Neural cell (in vitro differentiated cells): ENCODE measurements at regions not wholly inside any gene's neighbourhood (a gene's known extent, or its start where the extent isn't known, plus 50 kb on each side); places are given as distances from the start of the nearest gene placed in this dataset.

ENCODE experiments used
- H2AFZ ChIP-seq: fragments of 200-600, 300-800 bp; sonication (generic), shearing (Covaris generic); 2 replicates; pipeline ENCODE4 v1.6.0; 2014; ENCODE audit warnings: low read depth, mild to moderate bottlenecking, antibody characterized with exemption, low read length, moderate library complexity
- H3F3A ChIP-seq: fragments of 200-600 bp; shearing (Covaris generic); 2 replicates; pipeline ENCODE4 v1.6.1; 2016; ENCODE audit warnings: mild to moderate bottlenecking, moderate library complexity, mixed read lengths, antibody characterized with exemption, low read length; ENCODE audit not compliant: insufficient read depth, poor library complexity, severe bottlenecking
- H3K27ac ChIP-seq: fragments of 200-600, 300-800 bp; sonication (generic), shearing (Covaris generic); 2 replicates; pipeline ENCODE4 v1.5.1; 2014; ENCODE audit warnings: mild to moderate bottlenecking, low read length, moderate library complexity
- H3K27me3 ChIP-seq: fragments of 300-800, 200-600 bp; sonication (generic), shearing (Covaris generic); 2 replicates; pipeline ENCODE4 v1.6.0; 2014; ENCODE audit warnings: mild to moderate bottlenecking, low read depth, low read length, moderate library complexity; ENCODE audit not compliant: insufficient read depth
- H3K36me3 ChIP-seq: fragments of 300-800, 200-600 bp; sonication (generic), shearing (Covaris generic); 2 replicates; pipeline ENCODE4 v1.5.1; 2014; ENCODE audit warnings: mild to moderate bottlenecking, antibody characterized with exemption, low read length, moderate library complexity; ENCODE audit not compliant: insufficient read depth
- H3K4me2 ChIP-seq: fragments of 300-800, 200-600 bp; sonication (generic), shearing (Covaris generic); 2 replicates; pipeline ENCODE4 v1.6.0; 2014; ENCODE audit warnings: mild to moderate bottlenecking, low read length
- H3K4me3 ChIP-seq: fragments of 300-800, 200-600 bp; sonication (generic), shearing (Covaris generic); 2 replicates; pipeline ENCODE4 v1.5.1; 2014; ENCODE audit warnings: mild to moderate bottlenecking, low read length, moderate library complexity
- H3K79me2 ChIP-seq: fragments of 200-600 bp; shearing (Covaris generic); replicated peaks from 2 replicates; pipeline ENCODE4 v1.6.0; 2014; ENCODE audit warnings: mild to moderate bottlenecking, low read length, moderate library complexity; ENCODE audit not compliant: insufficient read depth
- H3K9ac ChIP-seq: fragments of 300-800, 200-600 bp; sonication (generic), shearing (Covaris generic); 2 replicates; pipeline ENCODE4 v1.6.1; 2016; ENCODE audit warnings: mild to moderate bottlenecking, low read length, mixed read lengths
- H3K9me2 ChIP-seq: fragments of 200-600 bp; shearing (Covaris generic); 2 replicates; pipeline ENCODE4 v1.6.1; 2016; ENCODE audit warnings: mild to moderate bottlenecking, low read length, mixed read lengths; ENCODE audit not compliant: insufficient read depth
- H3K9me3 ChIP-seq: fragments of 200-600, 300-800 bp; sonication (generic), shearing (Covaris generic); 2 replicates; pipeline ENCODE4 v1.6.1; 2016; ENCODE audit warnings: mild to moderate bottlenecking, mixed run types, low read length, moderate library complexity, mixed read lengths
- H4K20me1 ChIP-seq: fragments of 200-600 bp; shearing (Covaris generic); 2 replicates; pipeline ENCODE4 v1.6.1; 2016; ENCODE audit warnings: mild to moderate bottlenecking, mixed run types; ENCODE audit not compliant: insufficient read depth
- CTCF ChIP-seq: fragments of 450-650 bp; IDR thresholded peaks from 2 replicates; pipeline ENCODE4 v1.5.1; 2014; ENCODE audit warnings: antibody characterized with exemption, mild to moderate bottlenecking, moderate library complexity; ENCODE audit not compliant: poor library complexity, severe bottlenecking
- EP300 ChIP-seq: fragments of 450-650 bp; conservative IDR thresholded peaks from 2 replicates; pipeline ENCODE4 v1.6.1; 2014; ENCODE audit warnings: antibody characterized with exemption, mild to moderate bottlenecking, moderate library complexity; ENCODE audit not compliant: poor library complexity, severe bottlenecking
- EZH2 ChIP-seq: fragments of 200-600, 300-800 bp; shearing (Covaris generic), sonication (generic); IDR thresholded peaks from 2 replicates; pipeline ENCODE4 v1.6.1; 2014; ENCODE audit warnings: antibody characterized with exemption, low read length, borderline replicate concordance, mild to moderate bottlenecking; ENCODE audit not compliant: insufficient read depth, poor library complexity, severe bottlenecking
- MXI1 ChIP-seq: fragments of 450-650 bp; conservative IDR thresholded peaks from 2 replicates; pipeline ENCODE4 v1.6.1; 2014; ENCODE audit warnings: antibody characterized with exemption, mild to moderate bottlenecking; ENCODE audit not compliant: poor library complexity, severe bottlenecking
- POLR2AphosphoS5 ChIP-seq: IDR thresholded peaks from 2 replicates; pipeline ENCODE4 v1.6.1; 2012
- RAD21 ChIP-seq: fragments of 450-650 bp; conservative IDR thresholded peaks from 2 replicates; pipeline ENCODE4 v1.6.1; 2014; ENCODE audit warnings: antibody characterized with exemption, mild to moderate bottlenecking, moderate library complexity
- SMC3 ChIP-seq: fragments of 450-650 bp; conservative IDR thresholded peaks from 2 replicates; pipeline ENCODE4 v1.6.1; 2014; ENCODE audit warnings: antibody characterized with exemption, mild to moderate bottlenecking, moderate library complexity; ENCODE audit not compliant: poor library complexity
- TAF1 ChIP-seq: IDR thresholded peaks from 2 replicates; pipeline ENCODE4 v1.6.1; 2012; ENCODE audit warnings: low read depth
- TF ChIP-seq, protein P1 (sequence below): IDR thresholded peaks from 2 replicates; pipeline ENCODE4 v1.6.1; 2012; ENCODE audit warnings: borderline replicate concordance

- Histone ChIP-seq H3K4me2 (no peak overlapping the region), H3K27ac (no peak overlapping the region), H3F3A (no peaks in the 10 kb centered on the region), H3K9me3 (no peaks in the 10 kb centered on the region), H2AFZ (no peak overlapping the region), H3K9me2 (no peaks in the 10 kb centered on the region), H3K4me3 (no peak overlapping the region), H4K20me1 (no peaks in the 10 kb centered on the region), H3K36me3 (no peaks in the 10 kb centered on the region), H3K9ac (no peak overlapping the region), H3K79me2 (no peaks in the 10 kb centered on the region), H3K27me3 (no peaks in the 10 kb centered on the region)
- TF ChIP-seq MXI1 = no peak
- no peak for TF ChIP-seq RAD21
- TF ChIP-seq SMC3 = no peak
- no peak for TF ChIP-seq EP300
- TF ChIP-seq CTCF = no peak
- TF ChIP-seq EZH2 = no peak
These were observed 258.6 kb upstream of the CTNND2 start for GRCh38 chr5:12162863-12163262.

GRCh38 chr5:12147513-12147912 lies 243.3 kb upstream of the CTNND2 start:
- H3K27ac ChIP-seq = no peak overlapping the region
- no peaks in the 10 kb centered on the region for H3F3A ChIP-seq
- no peak overlapping the region for H3K4me3 ChIP-seq
- no peaks in the 10 kb centered on the region for H3K9me3 ChIP-seq
- no peak for TF ChIP-seq RAD21
- TF ChIP-seq EZH2 = no peak
- TF ChIP-seq POLR2AphosphoS5 = no peak
- TF ChIP-seq MXI1 = no peak
- H3K36me3 ChIP-seq = no peaks in the 10 kb centered on the region
- H3K9ac ChIP-seq = no peak overlapping the region
- H3K27me3 ChIP-seq = no peaks in the 10 kb centered on the region
- H4K20me1 ChIP-seq = no peaks in the 10 kb centered on the region
- no peak overlapping the region for H2AFZ ChIP-seq
- no peaks in the 10 kb centered on the region for H3K79me2 ChIP-seq
- no peak overlapping the region for H3K4me2 ChIP-seq
- no peaks in the 10 kb centered on the region for H3K9me2 ChIP-seq

GRCh38 chr5:12141496-12141895 lies 237.2 kb upstream of the CTNND2 start:
- Histone ChIP-seq H4K20me1 (no peaks in the 10 kb centered on the region), H3F3A (no peaks in the 10 kb centered on the region), H3K79me2 (no peaks in the 10 kb centered on the region), H2AFZ (no peak overlapping the region), H3K9me3 (no peaks in the 10 kb centered on the region), H3K4me3 (no peak overlapping the region), H3K9ac (no peak overlapping the region), H3K9me2 (no peaks in the 10 kb centered on the region), H3K27ac (no peak overlapping the region), H3K36me3 (no peaks in the 10 kb centered on the region), H3K27me3 (no peaks in the 10 kb centered on the region), H3K4me2 (no peak overlapping the region)
- TF ChIP-seq SMC3 = no peak

- Histone ChIP-seq H3K27ac (no peak overlapping the region), H3K36me3 (no peaks in the 10 kb centered on the region), H4K20me1 (no peaks in the 10 kb centered on the region), H3K9ac (no peak overlapping the region), H3K4me2 (no peak overlapping the region), H3K9me2 (no peaks in the 10 kb centered on the region), H3K27me3 (no peaks in the 10 kb centered on the region), H3F3A (no peaks in the 10 kb centered on the region), H3K79me2 (no peaks in the 10 kb centered on the region), H2AFZ (no peak overlapping the region), H3K9me3 (peaks cover 6% of the 10 kb centered on the region), H3K4me3 (no peak overlapping the region)
- no peak for TF ChIP-seq EP300
- no peak for TF ChIP-seq MXI1
- no peak for TF ChIP-seq CTCF
- TF ChIP-seq RAD21 = no peak
- TF ChIP-seq, protein P1, sequence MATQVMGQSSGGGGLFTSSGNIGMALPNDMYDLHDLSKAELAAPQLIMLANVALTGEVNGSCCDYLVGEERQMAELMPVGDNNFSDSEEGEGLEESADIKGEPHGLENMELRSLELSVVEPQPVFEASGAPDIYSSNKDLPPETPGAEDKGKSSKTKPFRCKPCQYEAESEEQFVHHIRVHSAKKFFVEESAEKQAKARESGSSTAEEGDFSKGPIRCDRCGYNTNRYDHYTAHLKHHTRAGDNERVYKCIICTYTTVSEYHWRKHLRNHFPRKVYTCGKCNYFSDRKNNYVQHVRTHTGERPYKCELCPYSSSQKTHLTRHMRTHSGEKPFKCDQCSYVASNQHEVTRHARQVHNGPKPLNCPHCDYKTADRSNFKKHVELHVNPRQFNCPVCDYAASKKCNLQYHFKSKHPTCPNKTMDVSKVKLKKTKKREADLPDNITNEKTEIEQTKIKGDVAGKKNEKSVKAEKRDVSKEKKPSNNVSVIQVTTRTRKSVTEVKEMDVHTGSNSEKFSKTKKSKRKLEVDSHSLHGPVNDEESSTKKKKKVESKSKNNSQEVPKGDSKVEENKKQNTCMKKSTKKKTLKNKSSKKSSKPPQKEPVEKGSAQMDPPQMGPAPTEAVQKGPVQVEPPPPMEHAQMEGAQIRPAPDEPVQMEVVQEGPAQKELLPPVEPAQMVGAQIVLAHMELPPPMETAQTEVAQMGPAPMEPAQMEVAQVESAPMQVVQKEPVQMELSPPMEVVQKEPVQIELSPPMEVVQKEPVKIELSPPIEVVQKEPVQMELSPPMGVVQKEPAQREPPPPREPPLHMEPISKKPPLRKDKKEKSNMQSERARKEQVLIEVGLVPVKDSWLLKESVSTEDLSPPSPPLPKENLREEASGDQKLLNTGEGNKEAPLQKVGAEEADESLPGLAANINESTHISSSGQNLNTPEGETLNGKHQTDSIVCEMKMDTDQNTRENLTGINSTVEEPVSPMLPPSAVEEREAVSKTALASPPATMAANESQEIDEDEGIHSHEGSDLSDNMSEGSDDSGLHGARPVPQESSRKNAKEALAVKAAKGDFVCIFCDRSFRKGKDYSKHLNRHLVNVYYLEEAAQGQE = no peak
- no peak for TF ChIP-seq POLR2AphosphoS5
- TF ChIP-seq SMC3 = no peak
- no peak for TF ChIP-seq EZH2
- no peak for TF ChIP-seq TAF1
These were observed 229.3 kb upstream of the CTNND2 start for GRCh38 chr5:12133520-12133919.
